Dermis blood vessel endothelial cell (primary cell): ENCODE measurements at regions not wholly inside any gene's neighbourhood (a gene's known extent, or its start where the extent isn't known, plus 50 kb on each side); places are given as distances from the start of the nearest gene placed in this dataset.
"Not testable (repeated sequence)": the region's sequence is repeated elsewhere in the genome, so short reads cannot be mapped to it uniquely, and the experiment has no call there.

Source experiments
- DNase-seq: peaks from one replicate; pipeline ENCODE4 v3.0.0; 2010

DNA sequence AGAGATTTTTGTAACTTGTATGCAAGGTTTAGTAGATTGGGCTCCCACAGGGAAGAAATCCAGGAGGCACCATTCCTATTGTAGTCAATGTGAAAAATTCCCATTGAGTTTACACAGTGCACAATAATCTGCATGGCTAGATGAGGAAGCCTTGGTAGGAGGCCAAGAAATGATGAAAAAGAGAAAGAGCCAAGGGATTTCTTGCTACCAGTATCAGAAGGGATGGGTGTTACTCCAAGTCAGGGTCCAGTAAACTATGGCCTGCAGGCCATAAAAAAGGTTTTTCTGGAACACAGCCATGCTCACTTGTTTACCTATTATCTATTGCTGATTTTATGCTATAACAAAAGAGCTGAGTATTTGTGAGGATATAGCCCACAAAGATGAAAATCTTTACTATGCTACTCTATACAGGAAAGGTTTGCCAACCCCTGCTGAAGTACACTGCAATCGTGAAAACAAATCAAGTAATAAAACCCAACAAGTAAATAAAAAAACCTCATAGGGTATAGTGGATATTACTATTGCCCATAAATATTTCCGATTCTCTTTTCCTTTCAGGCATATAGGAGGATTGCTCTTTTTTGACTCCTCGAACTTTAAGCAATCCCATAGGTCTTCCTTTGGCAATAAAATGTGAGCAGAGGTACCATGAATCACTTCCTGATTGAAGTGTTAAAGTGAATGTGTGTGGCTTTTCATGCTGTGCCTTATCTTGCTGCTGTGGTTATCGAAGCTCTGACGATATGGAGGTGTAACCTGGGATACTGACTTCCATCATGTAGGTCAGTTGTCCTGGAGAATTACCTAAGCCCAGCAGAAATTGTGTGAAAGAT is 256.3 kb upstream of the MAGI2 start:
- no peak for DNase-seq

DNA sequence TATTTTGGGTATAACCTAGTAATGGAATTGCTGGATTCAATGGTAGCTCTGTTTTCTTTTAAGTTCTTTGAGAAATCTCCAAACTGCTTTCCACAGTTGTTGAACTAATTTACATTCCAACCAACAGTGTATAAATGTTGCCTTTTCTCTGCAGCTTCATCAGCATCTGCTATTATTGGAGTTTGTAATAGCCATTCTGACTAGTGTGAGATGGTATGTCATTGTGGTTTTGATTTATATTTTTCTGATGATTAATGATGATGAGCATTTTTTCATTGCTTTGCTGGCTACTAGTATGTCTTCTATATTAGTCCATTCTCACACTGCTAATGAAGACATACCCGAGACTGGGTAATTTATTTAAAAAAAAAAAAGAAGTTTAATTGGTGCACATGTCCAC is 248.6 kb upstream of the MAGI2 start:
- DNase-seq, result no peak

DNA sequence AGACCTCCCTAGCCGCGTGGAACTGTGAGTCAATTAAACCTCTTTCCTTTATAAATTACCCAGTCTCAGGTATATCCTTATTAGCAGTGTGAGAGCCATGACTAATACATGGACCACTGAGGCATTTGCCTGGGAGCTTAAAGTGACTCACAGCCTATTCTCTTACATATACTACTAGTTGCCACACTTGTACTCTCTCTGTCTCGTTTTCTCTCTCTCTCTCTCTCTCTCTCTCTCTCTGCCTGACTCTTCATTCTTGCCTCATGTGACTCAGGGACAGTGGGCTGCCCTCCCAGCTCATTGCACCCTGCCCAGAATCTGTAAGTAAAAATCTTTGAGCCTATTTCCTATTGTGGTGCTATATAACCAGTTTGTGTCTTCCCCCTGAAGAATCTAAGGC is 238.5 kb upstream of the MAGI2 start:
- DNase-seq, result no peak

DNA sequence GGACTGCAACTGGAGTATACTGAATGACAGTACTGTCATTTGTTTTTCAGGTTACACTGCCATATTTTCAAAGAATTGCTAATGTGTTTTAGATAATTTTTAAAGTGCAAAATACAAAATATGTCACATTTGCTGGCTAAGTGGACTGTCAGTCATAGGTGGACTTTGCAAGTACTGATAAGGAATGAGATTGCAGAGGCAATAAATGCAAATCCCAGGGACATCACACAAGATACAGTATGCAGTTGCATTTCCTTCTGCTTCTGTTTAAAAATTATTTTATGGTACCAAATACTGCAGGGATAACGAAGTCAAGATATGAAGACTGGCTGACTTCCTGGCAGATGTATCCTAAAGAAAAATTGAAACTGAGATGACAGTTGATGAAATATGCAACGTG is 237.6 kb upstream of the MAGI2 start:
- no peak for DNase-seq

DNA sequence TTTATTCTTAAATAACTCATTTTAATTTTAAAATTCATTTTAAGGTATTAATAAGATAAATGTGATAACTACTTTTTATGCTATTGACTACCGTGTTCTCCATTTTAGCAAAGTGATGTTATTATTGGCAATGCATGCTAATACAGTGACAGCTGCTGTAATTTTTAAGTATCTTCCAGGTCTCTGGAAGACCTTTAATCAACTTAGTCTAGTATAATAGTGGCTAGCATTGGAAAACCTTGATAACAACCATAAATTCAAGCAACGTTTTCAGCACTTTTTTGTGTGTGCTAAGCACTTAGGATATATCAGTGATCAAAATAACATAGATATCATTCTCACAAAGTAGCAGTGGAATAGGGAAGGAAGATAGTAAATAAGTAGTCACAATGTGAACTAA is 230.9 kb upstream of the MAGI2 start:
- DNase-seq, result no peak

DNA sequence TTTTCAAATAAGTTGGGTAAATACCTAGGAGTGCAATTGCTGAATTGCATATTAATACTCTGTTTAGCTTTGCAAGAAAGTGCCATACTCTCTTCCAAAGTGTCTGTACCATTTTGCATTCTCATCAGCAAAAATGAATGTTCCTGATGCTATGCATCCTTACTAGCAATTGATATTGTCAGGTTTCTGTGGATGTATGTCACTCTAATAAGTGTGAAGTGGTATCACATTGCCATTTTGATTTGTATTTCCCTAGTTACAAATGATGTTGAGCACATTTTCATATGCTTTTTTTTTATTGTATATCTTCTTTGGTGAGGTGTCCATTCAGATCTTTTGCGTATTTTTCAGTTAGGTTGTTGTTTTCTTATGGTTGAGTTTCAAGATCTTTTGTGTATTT is 230.4 kb upstream of the MAGI2 start:
- DNase-seq, result no peak

DNA sequence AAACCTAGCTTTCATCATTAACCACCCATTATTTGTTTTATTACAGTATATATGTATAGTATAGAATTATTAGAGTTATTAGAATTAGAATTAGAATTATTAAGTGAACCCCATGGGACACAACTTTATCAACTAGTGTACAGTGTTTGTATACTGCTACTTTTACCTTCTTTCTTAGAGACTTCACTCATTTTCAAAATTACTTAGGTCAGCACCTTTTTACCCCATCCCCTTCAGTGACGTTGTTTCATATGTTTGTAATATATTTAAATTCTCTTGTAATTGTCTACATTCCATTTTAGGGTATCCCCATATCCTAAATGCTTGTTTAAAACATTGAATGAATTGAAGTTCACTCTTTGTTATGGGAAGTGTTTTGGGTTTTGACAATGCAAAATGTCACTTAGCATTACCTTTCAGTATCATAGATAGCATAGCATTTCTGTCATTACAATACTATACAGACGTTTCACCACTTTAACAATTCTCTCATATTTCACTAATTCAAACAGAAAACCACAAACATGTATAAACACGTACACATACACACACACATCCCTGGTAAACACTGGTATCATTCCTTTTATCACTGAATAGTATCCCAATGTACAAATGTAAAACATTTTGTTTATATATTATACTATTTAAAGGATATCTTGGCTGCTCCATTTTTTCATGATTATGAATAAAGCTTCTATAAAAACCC is 229.9 kb upstream of the MAGI2 start:
- DNase-seq, result no peak

DNA sequence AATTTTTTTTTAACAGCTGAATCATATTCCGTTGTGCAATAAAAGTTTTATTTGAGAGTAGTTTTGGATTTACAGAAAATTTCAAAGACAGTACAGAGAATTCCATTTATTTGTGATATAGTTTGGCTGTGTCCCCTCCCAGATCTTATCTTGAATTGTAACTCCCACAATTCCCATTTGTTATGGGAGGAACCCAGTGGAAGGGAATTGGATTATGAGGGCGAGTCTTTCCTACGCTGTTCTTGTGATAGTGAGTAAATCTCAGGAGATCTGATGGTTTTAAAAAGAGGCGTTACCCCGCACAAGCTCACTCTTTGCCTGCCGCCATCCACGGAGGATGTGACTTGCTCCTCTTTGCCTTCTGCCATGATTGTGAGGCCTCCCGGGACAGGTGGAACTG is 228.0 kb upstream of the MAGI2 start:
- no peak for DNase-seq

DNA sequence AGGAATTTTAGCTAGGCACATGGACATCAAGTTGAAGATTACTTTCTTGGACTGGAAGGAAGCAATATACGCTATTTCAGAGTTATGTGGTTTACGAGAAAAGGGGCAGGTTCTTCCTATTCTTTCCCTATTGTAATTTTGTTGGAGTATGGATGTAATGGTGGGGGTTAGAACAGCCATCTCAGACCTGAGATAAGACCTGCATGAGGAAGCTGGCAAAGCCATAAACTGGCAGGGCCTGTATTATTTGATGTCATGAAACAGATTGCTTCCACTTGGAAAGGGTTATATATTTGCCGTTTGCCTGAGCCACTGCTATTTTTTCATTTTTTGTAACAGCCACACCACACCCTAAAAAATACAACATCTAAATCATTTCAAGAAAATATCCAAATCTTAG is 220.5 kb upstream of the MAGI2 start:
- no peak for DNase-seq

DNA sequence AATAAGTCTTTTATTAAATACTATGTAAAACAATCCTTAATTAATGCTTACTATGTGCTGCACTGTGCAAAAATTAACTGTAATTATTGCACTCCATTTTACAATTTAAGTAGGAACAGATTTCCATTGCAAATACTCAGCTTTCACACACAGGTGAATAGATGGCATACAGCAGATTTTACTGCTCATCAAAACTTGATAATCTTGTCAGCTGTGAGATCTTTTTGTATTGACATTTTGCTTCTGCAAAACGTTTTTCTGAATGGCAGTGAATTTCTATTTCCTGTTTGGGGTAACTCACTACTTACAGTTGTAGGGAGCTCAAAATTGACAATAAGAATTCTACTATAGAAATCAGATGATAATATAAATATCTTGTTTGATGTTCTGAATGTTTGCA is 220.0 kb upstream of the MAGI2 start:
- no peak for DNase-seq

DNA sequence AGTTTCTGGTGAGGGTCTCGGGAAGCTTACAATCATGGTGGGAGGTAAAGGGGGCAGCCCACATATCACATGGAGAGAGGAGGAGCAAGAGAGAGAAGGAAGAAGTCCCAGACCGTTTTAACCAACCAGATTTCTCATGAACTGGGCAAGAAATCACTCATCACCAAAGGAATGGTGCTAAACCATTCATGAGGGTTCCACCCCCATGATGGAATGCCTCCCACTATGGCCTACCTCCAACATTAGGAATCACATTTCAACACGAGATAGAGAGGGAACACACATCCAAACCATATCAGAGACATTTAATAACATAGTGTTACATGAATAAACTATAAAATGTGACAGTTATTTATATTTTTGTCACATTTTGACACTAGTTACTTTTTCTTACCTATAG is 214.8 kb upstream of the MAGI2 start:
- no peak for DNase-seq

DNA sequence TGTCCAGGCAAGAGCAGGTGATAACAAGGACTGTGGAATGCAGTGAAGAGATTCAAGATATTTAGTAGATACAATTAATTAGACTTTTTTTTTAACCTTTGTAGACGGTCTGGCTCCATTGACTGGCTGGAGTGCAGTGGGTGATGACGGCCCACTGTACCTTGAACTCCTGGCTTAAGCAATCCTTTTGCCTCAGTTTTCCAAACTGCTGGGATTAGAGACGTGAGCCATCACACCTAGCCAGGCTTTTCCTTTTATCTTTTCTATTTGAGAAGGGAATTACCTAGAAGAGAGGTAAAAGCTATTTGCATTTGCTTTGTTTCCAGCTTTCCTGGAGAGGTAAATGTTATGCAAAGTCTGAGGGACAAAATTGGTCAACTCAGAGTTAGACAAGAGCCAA is 213.0 kb upstream of the MAGI2 start:
- DNase-seq, result no peak

DNA sequence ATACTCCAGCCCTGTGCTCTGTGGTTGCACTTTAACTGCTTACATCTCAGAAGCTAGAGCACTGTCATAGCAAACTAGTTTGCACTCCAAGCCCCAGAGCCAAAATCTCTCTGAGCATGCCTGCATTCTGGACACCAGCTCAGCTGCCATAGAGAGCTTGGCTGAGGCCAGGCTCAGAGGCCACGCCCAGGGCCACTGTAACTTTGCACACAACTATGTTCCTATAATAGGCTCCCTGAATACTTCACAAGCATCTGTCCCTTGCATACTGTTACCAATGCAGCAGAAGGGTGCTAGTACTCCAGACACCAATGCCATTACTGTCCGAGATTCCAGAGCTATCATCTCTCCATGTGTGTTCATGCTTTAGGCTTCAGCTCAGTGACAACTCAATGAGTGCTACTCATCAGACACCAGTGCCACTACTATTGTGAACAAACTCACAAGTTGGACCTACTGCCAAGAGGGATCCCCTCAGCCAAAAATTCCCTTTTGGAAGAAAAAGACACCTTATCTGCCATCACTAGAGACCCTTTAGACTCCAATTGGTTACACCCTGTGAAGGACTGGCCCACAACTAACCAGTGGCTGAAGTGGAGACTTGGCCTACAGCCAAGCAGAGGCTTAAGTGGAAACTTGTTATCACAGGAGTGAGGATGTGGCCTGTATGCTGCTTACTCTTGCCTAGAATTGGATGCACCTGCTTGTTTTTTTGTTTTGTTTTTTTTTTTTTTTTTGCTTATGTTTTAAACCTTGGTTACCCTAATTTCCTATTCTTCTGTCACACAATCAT is 211.6 kb upstream of the MAGI2 start:
- DNase-seq, result no peak

DNA sequence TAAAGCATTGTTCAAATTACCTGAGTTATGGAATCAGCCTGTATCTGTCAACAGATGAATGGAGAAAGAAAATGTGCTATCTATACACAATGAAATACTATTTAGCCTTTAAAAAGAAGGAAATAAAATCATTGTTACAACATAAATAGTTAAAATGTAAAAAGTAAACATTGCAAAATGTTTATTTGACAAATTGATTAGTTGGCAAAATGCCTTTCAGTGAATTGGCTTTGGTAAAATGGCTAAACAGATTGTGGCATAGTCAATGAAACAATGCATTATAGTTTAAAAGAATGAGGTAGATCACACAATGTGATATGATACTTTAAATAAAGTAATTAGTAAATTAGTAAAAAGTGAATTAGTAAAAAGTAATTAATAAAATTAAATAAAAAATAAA is 204.8 kb upstream of the MAGI2 start:
- DNase-seq, result no peak

DNA sequence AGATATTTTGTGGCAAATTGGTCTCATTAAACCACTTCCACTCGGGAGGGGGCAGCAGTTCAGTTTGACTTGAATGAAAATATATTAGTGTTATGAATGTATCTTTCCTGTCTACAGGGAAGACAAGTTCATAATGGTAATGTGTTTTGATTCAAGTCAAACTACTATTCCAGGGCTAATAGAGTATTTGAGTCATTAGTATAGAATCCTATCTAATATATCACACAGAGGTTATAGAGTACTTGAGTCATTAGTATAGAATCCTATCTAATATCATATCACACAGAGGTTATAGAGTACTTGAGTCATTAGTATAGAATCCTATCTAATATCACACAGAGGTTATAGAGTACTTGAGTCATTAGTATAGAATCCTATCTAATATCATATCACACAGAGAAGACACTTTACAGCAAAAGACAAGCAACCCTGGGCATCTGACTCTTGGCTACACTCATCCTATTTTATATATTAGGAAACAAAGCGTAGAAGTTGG is 199.7 kb upstream of the MAGI2 start:
- no peak for DNase-seq

DNA sequence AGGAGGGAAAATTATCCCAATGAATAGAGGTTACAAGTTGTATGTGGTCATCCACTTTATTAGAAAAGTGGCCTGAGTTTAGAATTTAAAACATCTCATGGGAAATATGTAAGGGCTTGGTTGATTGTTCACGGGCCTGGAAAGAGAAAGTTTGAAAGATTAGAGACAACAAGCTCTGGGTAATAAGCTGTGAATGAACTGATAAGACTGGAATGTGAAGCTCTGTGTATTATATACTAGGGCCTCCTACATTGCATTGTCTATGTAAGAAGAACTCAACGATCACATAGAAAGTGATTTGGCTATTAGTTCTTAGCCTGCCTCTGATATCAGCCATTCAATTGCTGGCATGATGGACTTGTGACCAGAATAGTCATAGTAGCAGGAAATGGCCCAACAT is 199.2 kb upstream of the MAGI2 start:
- no peak for DNase-seq

DNA sequence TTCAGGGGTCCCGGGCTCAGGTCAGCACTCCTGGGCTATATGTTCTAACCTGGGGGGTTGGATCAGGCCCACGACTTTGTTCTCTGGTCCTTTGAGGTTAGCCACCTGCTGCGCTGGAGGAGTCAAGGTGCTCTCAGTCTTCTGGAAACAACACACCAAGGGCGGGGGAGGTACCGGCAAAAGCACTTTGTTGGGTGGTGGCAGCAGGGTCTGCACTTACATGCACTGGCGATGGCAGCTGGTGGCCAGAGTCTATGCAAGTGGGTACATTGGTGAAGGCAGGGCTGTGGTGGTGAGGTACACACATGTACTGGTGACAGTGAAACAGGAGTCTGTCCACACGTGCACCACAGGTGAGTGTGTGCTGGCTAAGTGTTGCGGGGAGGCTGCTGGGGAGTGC is 194.2 kb upstream of the MAGI2 start:
- DNase-seq, result no peak

DNA sequence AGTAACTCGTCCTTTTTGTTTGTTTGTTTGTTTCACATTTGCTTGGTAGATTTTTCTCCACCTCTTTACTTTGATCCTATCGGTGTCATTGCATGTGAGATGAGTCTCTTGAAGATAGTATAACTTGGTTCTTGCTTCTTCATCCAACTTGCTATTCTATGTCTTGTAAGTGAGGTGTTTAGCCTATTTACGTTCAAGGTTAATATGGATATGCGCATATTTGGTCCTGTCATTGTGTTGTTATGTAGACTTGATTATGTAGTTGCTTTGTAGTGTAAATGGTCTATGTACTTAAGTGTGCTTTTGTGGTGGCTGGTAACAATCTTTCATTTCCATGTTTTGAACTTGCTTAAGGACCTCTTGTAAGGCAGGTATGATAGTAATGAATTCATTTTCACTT is 192.8 kb upstream of the MAGI2 start:
- no peak for DNase-seq

DNA sequence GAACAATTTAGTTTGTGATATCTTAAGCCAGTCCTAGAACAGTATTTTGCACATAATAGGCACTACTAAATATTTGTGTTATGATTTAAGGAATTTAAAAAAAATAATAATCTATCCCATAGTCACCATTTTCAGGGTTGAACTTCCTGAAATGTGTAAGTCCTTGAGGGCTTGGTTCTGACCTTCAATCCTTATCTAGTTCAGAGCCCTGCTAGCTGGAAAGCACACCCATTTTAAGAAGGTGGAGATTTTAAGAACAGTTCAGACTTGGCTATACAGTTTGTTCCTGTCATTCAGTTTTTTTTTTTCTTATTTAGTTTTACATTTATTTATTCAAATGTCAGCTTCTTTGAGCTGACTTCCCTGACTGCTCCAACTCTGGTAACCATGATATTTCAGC is 183.4 kb upstream of the MAGI2 start:
- DNase-seq, result no peak

DNA sequence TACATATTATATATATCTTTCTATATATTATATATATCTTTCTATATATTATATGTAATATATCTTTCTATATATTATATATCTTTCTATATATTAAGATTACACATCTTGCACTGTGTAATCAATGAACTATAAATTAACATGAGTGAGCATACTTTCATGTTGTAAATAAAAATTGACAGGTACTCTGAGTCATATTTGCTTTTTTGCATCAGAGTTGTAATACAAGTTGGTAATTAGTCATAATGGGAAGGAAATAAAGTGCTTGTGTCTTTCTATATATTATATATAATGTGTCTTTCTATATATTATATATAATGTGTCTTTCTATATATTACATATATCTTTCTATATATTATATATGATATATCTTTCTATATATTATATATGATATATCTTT is 172.5 kb upstream of the MAGI2 start:
- DNase-seq, result not testable (repeated sequence)

DNA sequence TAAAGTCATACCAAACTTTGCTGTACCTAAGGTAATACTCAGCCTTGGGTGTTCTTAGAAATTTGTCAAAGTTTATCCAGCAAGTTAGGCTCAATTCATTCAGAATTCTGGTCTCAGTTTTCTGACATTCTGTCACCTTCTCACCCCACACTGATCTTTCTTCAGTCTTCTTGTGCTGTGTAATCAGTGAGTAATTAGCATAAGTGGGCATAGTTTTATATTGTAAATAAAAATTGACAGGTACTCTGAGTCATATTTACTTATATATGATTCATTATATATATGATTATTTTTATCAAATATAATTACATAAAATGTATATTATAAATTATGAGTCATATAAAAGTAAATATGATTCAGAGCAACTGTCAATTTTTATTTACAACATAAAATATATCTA is 170.9 kb upstream of the MAGI2 start:
- DNase-seq, result no peak

DNA sequence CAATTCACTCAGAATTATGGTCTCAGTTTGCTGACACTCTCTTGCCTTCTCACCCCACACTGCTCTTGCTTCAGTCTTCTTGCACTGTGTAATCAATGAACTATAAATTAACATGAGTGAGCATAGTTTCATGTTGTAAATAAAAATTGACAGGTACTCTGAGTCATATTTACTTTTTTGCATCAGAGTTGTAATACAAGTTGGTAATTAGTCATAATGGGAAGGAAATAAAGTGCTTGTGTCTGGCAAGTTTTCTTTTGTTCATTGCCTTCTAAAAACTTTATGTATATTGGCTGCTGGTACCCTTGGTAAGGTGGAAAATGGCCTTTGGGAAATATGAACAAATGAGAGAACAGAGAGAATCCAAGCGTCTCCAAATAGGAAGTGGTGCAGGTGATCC is 169.3 kb upstream of the MAGI2 start:
- peak; percentile 41 for DNase-seq

DNA sequence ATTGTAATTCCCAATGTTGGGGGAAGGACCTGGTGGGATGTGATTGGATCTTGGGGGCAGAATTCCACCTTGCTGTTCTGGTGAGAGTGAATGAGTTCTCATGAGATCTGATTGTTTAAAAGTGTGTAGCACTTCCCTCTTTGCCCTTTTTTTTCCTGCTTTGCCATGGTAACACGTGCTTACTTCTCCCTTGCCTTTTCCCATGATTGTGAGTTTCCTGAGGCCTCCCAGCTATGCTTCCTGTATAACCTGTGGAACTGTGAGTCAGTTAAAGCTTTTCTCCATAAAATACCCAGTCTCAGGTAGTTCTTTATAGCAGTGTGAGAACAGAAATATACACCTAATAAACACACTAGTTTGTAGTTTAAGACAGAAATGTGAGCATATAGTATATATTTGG is 166.8 kb upstream of the MAGI2 start:
- peak; percentile 92 for DNase-seq

DNA sequence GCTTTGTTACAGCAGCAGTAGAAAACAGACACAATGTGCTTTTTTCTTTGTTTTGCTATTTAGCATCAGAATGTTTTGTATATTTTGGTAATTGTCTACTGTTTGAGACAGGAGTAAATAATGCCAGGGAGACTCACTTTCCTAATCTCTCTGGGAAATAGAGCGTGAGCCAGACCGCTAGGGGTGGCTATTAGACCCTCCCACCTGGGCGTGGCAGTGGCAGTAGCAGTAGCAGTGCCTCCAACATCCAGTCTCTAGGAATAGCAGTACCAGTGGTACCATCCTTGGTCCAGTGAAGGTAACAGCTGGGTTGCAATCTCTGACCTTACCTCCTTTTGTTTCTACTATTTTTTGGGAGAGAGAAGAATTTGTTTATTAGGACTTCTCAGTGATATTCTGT is 165.7 kb upstream of the MAGI2 start:
- DNase-seq, result no peak
